Psoas muscle (tissue), 7 donors: ENCODE measurements at regions not wholly inside any gene's neighbourhood (a gene's known extent, or its start where the extent isn't known, plus 50 kb on each side); places are given as distances from the start of the nearest gene placed in this dataset.

Source experiments
- ATAC-seq, 4 donors: fragments of 200-7000 bp; cut with Tn5 transposase; one replicate each; pipeline ENCODE4 v1.9.1; 2020; ENCODE audit warnings: moderate library complexity in 3 of 4, mild to moderate bottlenecking in 2 of 4
- DNase-seq, 2 donors: peaks; one replicate each; pipeline ENCODE4 v3.0.0-alpha.2; 2020
- H3K27ac ChIP-seq: fragments of 200-600 bp; one replicate; pipeline ENCODE4 v1.8.0; 2022
- H3K27me3 ChIP-seq, 3 donors: fragments of 200-600 bp in 1 of 3; one replicate each; pipeline versions ENCODE4 v1.6.1 to v1.8.0; 2013 to 2022; ENCODE audit warnings: low read length in 2 of 3, mild to moderate bottlenecking in 2 of 3, moderate library complexity in 1 of 3; ENCODE audit not compliant: insufficient read depth in 3 of 3
- H3K36me3 ChIP-seq, 2 donors: fragments of 200-600 bp in 1 of 2; one replicate each; pipeline versions ENCODE4 v1.6.1 to v1.8.0; 2013 to 2022; ENCODE audit warnings: low read depth in 1 of 2, mild to moderate bottlenecking in 1 of 2, moderate library complexity in 1 of 2; ENCODE audit not compliant: insufficient read depth in 1 of 2
- H3K4me1 ChIP-seq: fragments of 200-600 bp; one replicate; pipeline ENCODE4 v1.8.0; 2022
- H3K4me3 ChIP-seq: fragments of 200-600 bp; one replicate; pipeline ENCODE4 v1.8.0; 2022; ENCODE audit warnings: mild to moderate bottlenecking
- H3K9me3 ChIP-seq: fragments of 200-600 bp; one replicate; pipeline ENCODE4 v1.8.0; 2022
- WGBS, 3 donors: extraction: QIAGEN DNeasy Blood & Tissue Kit; methylation state at CpG; one replicate each; pipeline versions ENCODE4 v1.1.6 to v1.1.7; 2013; 5-methylcytosine and 5-hydroxymethylcytosine counted together
- intact Hi-C, 2 donors: fragments of 100-400 bp; cut with DNase I; formaldehyde crosslinking; loops; one replicate each; pipeline versions ENCODE4 v1.11.0 to v1.14.2; 2022
- TF ChIP-seq, protein P1 (sequence below): fragments of 200-600 bp; IDR thresholded peaks from one replicate; pipeline ENCODE4 v1.8.0; 2022; ENCODE audit warnings: antibody characterized with exemption
- donor health status: healthy with polysubstance abuse.
- donor health status: DM: no; HTN: no; CAD: no; lungs with moderate emphysema.
- donor health status: Bipolar disorder and iron deficiency.
- donor health status: healthy.
- donor health status: DM: yes; HTN: yes; CAD: no.
- donor health status: DM: no; HTN: no; CAD: no.
- donor health status: DM: yes; HTN: yes; CAD: no.

- no peaks in the 10 kb centered on the region for H3K36me3 ChIP-seq
- no peak for DNase-seq
- no peaks in the 10 kb centered on the region for H3K27me3 ChIP-seq
- no peaks in the 10 kb centered on the region for H3K9me3 ChIP-seq
- no peak for ATAC-seq
- no peak overlapping the region for H3K4me3 ChIP-seq
- no peaks in the 10 kb centered on the region for H3K4me1 ChIP-seq
- TF ChIP-seq, protein P1, sequence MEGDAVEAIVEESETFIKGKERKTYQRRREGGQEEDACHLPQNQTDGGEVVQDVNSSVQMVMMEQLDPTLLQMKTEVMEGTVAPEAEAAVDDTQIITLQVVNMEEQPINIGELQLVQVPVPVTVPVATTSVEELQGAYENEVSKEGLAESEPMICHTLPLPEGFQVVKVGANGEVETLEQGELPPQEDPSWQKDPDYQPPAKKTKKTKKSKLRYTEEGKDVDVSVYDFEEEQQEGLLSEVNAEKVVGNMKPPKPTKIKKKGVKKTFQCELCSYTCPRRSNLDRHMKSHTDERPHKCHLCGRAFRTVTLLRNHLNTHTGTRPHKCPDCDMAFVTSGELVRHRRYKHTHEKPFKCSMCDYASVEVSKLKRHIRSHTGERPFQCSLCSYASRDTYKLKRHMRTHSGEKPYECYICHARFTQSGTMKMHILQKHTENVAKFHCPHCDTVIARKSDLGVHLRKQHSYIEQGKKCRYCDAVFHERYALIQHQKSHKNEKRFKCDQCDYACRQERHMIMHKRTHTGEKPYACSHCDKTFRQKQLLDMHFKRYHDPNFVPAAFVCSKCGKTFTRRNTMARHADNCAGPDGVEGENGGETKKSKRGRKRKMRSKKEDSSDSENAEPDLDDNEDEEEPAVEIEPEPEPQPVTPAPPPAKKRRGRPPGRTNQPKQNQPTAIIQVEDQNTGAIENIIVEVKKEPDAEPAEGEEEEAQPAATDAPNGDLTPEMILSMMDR: no peak
- no peak overlapping the region for H3K27ac ChIP-seq
- intact Hi-C loops: no loop called here
- WGBS, 3 donors: 29 to 42% (median 33%) methylated on average over 2 of the region's 2 CpGs
These were observed 231.5 kb upstream of the SNX7 start for GRCh38 chr1:98429965-98430443.

GRCh38 chr1:98428864-98429263 is 232.7 kb upstream of the SNX7 start:
- no peak for ATAC-seq
- DNase-seq: no peak
- no peaks in the 10 kb centered on the region for H3K4me1 ChIP-seq
- intact Hi-C loops: no loop called here
- TF ChIP-seq, protein P1: no peak
- no peaks in the 10 kb centered on the region for H3K9me3 ChIP-seq
- no peak overlapping the region for H3K4me3 ChIP-seq
- no peaks in the 10 kb centered on the region for H3K36me3 ChIP-seq
- H3K27ac ChIP-seq: no peak overlapping the region
- 81 to 83% (median 83%) methylated on average over 3 of the region's 3 CpGs for WGBS, 3 donors
- no peaks in the 10 kb centered on the region for H3K27me3 ChIP-seq

GRCh38 chr1:98427664-98428063 is 233.9 kb upstream of the SNX7 start:
- WGBS, 3 donors: 69 to 86% (median 81%) methylated on average over 3 of the region's 3 CpGs
- intact Hi-C loops: no loop called here
- Histone ChIP-seq H3K4me1 (no peaks in the 10 kb centered on the region), H3K36me3 (no peaks in the 10 kb centered on the region), H3K4me3 (no peak overlapping the region), H3K9me3 (no peaks in the 10 kb centered on the region), H3K27me3 (no peaks in the 10 kb centered on the region), H3K27ac (no peak overlapping the region)
- DNase-seq (no peak), ATAC-seq (no peak)
- TF ChIP-seq, protein P1: no peak

DNA sequence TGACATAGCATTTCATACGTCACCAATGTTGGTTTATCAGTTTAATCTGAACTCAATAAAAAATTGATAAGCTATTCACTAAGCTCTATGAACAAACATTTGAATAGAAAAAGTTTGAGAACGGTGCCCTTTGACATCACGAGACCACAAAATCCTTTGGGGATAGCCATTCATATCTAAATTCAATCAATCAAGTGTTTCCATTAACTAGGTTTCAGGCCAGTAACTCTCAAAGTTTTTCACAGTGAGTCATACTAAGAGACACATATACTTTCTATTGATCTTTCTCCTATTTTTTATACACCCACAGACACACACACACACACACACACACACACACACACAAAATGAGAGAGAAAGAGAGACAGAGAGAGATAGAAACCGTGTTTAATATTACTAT is 235.4 kb upstream of the SNX7 start:
- intact Hi-C loops: no loop called here
- ATAC-seq (no peak), DNase-seq (no peak)
- 83 to 95% (median 86%) methylated on average over 4 of the region's 4 CpGs for WGBS, 3 donors
- Histone ChIP-seq H3K27me3 (no peaks in the 10 kb centered on the region), H3K4me1 (no peaks in the 10 kb centered on the region), H3K27ac (no peak overlapping the region), H3K36me3 (no peaks in the 10 kb centered on the region), H3K9me3 (no peaks in the 10 kb centered on the region), H3K4me3 (no peak overlapping the region)
- TF ChIP-seq, protein P1: no peak

DNA sequence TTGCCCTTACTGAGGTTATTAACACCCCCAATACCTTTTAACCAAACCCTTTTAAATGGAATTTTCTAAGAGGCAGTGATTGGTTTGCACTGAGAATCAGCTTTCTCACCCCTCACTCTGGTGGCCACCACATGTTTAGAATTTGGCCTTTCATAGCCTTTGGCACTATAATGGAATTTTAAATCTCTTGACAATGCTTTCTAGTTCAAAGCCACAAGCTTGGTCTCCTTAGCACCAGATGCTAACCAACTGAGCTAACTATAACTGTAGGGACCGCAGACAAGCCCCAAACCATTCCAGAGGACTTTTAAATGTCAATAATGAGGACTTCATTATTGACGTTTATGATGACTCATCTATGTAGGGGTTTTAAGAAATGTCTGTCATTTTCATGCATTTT is 238.7 kb upstream of the SNX7 start:
- intact Hi-C loops: no loop called here
- no peak for DNase-seq

More for the DNA sequence above, 238.7 kb upstream of the SNX7 start:
- TF ChIP-seq, protein P1: no peak
- no peaks in the 10 kb centered on the region for H3K36me3 ChIP-seq
- H3K27me3 ChIP-seq: no peaks in the 10 kb centered on the region
- no peaks in the 10 kb centered on the region for H3K9me3 ChIP-seq
- H3K27ac ChIP-seq: no peak overlapping the region
- H3K4me3 ChIP-seq: no peak overlapping the region
- H3K4me1 ChIP-seq: no peaks in the 10 kb centered on the region
- no peak for ATAC-seq
- WGBS, 3 donors: 38 to 62% (median 47%) methylated on average over 2 of the region's 2 CpGs
